NT2/D1 (cell line): ENCODE measurements at regions not wholly inside any gene's neighbourhood (a gene's known extent, or its start where the extent isn't known, plus 50 kb on each side); places are given as distances from the start of the nearest gene placed in this dataset.

Source experiments
- DNase-seq: peaks from one replicate; pipeline ENCODE4 v3.0.0-alpha.2; 2011; ENCODE audit warnings: low read depth, low spot score
- H3K27me3 ChIP-seq: 2 replicates; pipeline ENCODE4 v1.6.0; 2011; ENCODE audit warnings: mild to moderate bottlenecking; ENCODE audit not compliant: insufficient read length, insufficient read depth
- H3K36me3 ChIP-seq: 2 replicates; pipeline ENCODE4 v1.6.1; 2011; ENCODE audit warnings: mild to moderate bottlenecking, low read length, mixed read lengths; ENCODE audit not compliant: insufficient read depth, insufficient read length
- H3K4me1 ChIP-seq: 2 replicates; pipeline ENCODE4 v1.5.1; 2011; ENCODE audit not compliant: insufficient read depth, insufficient read length
- H3K4me3 ChIP-seq: 2 replicates; pipeline ENCODE4 v1.5.1; 2011; ENCODE audit warnings: low read depth; ENCODE audit not compliant: insufficient read length
- H3K9ac ChIP-seq: 2 replicates; pipeline ENCODE4 v1.6.0; 2011; ENCODE audit warnings: low read depth; ENCODE audit not compliant: insufficient read length
- H3K9me3 ChIP-seq: 2 replicates; pipeline ENCODE4 v1.5.1; 2011; ENCODE audit warnings: mild to moderate bottlenecking, low read length; ENCODE audit not compliant: insufficient read depth
- SUZ12 ChIP-seq: IDR thresholded peaks from 2 replicates; pipeline ENCODE4 v1.6.1; 2011; ENCODE audit not compliant: insufficient read length, insufficient read depth; ENCODE audit errors: extremely low read depth
- YY1 ChIP-seq: IDR thresholded peaks from 2 replicates; pipeline ENCODE4 v1.6.1; 2011; ENCODE audit not compliant: insufficient read length, insufficient read depth
- ZNF274 ChIP-seq: IDR thresholded peaks from 2 replicates; pipeline ENCODE4 v1.6.1; 2011; ENCODE audit warnings: mild to moderate bottlenecking, low read depth, low read length

GRCh38 chr1:67948151-67949080 is 102.0 kb downstream of the DIRAS3 start:
- Histone ChIP-seq H3K4me1 (no peaks in the 10 kb centered on the region), H3K9me3 (no peaks in the 10 kb centered on the region), H3K4me3 (no peak overlapping the region), H3K27me3 (no peaks in the 10 kb centered on the region), H3K36me3 (no peaks in the 10 kb centered on the region), H3K9ac (no peak overlapping the region)
- TF ChIP-seq YY1 (no peak), ZNF274 (no peak), SUZ12 (no peak)
- no peak for DNase-seq

GRCh38 chr1:67947114-67947513 is 103.3 kb downstream of the DIRAS3 start:
- Histone ChIP-seq H3K4me1 (no peaks in the 10 kb centered on the region), H3K27me3 (no peaks in the 10 kb centered on the region), H3K9me3 (no peaks in the 10 kb centered on the region), H3K4me3 (no peak overlapping the region), H3K36me3 (no peaks in the 10 kb centered on the region), H3K9ac (no peak overlapping the region)
- DNase-seq, result no peak
- TF ChIP-seq YY1 (no peak), SUZ12 (no peak), ZNF274 (no peak)

GRCh38 chr1:67945733-67946374 is 104.6 kb downstream of the DIRAS3 start:
- TF ChIP-seq ZNF274 (no peak), SUZ12 (no peak), YY1 (no peak)
- Histone ChIP-seq H3K36me3 (no peaks in the 10 kb centered on the region), H3K27me3 (no peaks in the 10 kb centered on the region), H3K4me1 (no peaks in the 10 kb centered on the region), H3K9ac (no peak overlapping the region), H3K4me3 (no peak overlapping the region), H3K9me3 (no peaks in the 10 kb centered on the region)
- no peak for DNase-seq

DNA sequence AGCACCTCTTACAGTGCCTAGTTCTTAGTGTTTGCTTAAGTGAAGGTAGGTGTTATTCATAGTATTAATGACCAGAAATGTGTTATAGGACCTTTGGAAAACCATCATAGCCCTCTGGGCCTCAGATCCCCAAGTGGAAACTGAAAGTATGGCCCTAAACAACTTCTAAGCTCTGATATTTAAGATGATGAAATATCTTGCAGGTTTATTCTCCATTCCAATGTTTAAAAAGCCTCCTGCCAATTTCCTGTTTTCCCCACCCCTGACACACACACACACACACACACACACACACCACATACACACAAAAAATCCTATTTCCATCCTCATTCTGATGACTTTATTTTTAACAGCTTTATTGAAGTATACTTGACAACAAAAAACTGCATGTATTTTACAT is 108.2 kb downstream of the DIRAS3 start:
- Histone ChIP-seq H3K4me1 (no peaks in the 10 kb centered on the region), H3K9me3 (no peaks in the 10 kb centered on the region), H3K4me3 (no peak overlapping the region), H3K36me3 (no peaks in the 10 kb centered on the region), H3K9ac (no peak overlapping the region), H3K27me3 (no peaks in the 10 kb centered on the region)
- DNase-seq, result no peak
- no peak for TF ChIP-seq SUZ12
- no peak for TF ChIP-seq ZNF274
- no peak for TF ChIP-seq YY1

DNA sequence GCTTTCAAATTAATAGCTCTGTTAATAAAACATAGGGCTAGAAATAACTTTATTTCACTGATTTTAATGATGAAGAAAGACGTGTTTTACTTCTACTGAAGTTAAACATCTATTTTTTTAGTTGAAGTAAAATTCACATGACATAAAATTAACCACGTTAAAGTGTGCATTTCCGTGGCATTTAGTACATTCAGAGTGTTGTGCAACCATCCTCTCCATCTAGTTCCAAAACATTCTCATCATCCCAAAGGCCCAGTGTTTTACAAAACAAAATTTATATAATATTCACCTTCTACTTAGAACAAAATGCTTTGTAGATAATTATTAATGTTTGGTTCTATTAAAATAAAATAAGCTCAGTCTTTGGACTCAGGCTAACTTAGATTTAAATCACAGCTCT is 108.5 kb upstream of the GNG12 start:
- Histone ChIP-seq H3K27me3 (no peaks in the 10 kb centered on the region), H3K4me1 (no peaks in the 10 kb centered on the region), H3K9me3 (no peaks in the 10 kb centered on the region), H3K4me3 (no peak overlapping the region), H3K9ac (no peak overlapping the region), H3K36me3 (no peaks in the 10 kb centered on the region)
- no peak for DNase-seq
- TF ChIP-seq ZNF274 (no peak), YY1 (no peak), SUZ12 (no peak)

GRCh38 chr1:67941155-67941554 is 107.9 kb upstream of the GNG12 start:
- H3K9me3 ChIP-seq, result no peaks in the 10 kb centered on the region
- DNase-seq, result no peak
- H3K4me1 ChIP-seq, result no peaks in the 10 kb centered on the region
- H3K36me3 ChIP-seq, result no peaks in the 10 kb centered on the region
- no peak overlapping the region for H3K4me3 ChIP-seq
- no peaks in the 10 kb centered on the region for H3K27me3 ChIP-seq
- TF ChIP-seq SUZ12 (no peak), ZNF274 (no peak), YY1 (no peak)
- no peak overlapping the region for H3K9ac ChIP-seq

DNA sequence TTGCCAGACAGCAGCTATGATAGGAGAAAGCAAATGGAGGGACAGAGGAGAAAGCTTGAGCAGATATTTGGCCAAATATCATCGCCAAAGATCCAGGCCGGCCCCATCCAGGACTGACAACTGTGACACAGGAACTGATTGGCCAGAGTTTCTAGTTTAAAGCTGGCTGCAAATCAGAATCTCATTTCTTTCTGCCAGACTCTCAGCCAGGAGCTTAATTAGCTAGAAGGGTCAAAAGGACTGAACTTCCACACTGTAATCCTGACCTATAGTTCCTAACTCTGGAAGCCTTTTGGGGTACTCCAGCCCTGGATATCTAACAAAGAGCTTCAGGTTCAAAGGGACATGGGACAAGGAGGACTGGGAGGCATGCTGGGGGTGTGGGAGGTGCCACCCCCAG is 106.7 kb upstream of the GNG12 start:
- Histone ChIP-seq H3K4me1 (no peaks in the 10 kb centered on the region), H3K9me3 (no peaks in the 10 kb centered on the region), H3K27me3 (no peaks in the 10 kb centered on the region), H3K4me3 (no peak overlapping the region), H3K36me3 (no peaks in the 10 kb centered on the region), H3K9ac (no peak overlapping the region)
- DNase-seq, result no peak
- TF ChIP-seq YY1 (no peak), ZNF274 (no peak), SUZ12 (no peak)
